Neuron (in vitro differentiated cells): ENCODE measurements at regions not wholly inside any gene's neighbourhood (a gene's known extent, or its start where the extent isn't known, plus 50 kb on each side); places are given as distances from the start of the nearest gene placed in this dataset.

Experiments
- H2AFZ ChIP-seq: one replicate; pipeline ENCODE4 v1.6.1; 2013; ENCODE audit warnings: low read depth, mild to moderate bottlenecking, inconsistent platforms, low read length, moderate library complexity
- H3K27me3 ChIP-seq: one replicate; pipeline ENCODE4 v1.6.1; 2013; ENCODE audit warnings: low read length; ENCODE audit not compliant: insufficient read depth
- H3K36me3 ChIP-seq: one replicate; pipeline ENCODE4 v1.6.1; 2013; ENCODE audit warnings: low read length; ENCODE audit not compliant: insufficient read depth
- H3K4me1 ChIP-seq: one replicate; pipeline ENCODE4 v1.6.1; 2013; ENCODE audit warnings: low read length; ENCODE audit not compliant: insufficient read depth
- H3K4me3 ChIP-seq: 2 replicates; pipeline ENCODE4 v1.5.1; 2013; ENCODE audit warnings: mild to moderate bottlenecking, low read length, moderate library complexity
- H3K9me3 ChIP-seq: one replicate; pipeline ENCODE4 v1.6.1; 2013; ENCODE audit warnings: low read length

- Histone ChIP-seq H3K4me3 (no peak overlapping the region), H3K27me3 (no peaks in the 10 kb centered on the region), H3K36me3 (no peaks in the 10 kb centered on the region), H2AFZ (no peak overlapping the region), H3K4me1 (no peaks in the 10 kb centered on the region), H3K9me3 (no peaks in the 10 kb centered on the region)
Measured at GRCh38 chr4:35952751-35953150, 291.6 kb downstream of the ARAP2 start.

GRCh38 chr4:35963383-35963782 lies 280.9 kb downstream of the ARAP2 start:
- H3K36me3 ChIP-seq, result no peaks in the 10 kb centered on the region
- H3K27me3 ChIP-seq, result no peaks in the 10 kb centered on the region
- no peak overlapping the region for H3K4me3 ChIP-seq
- no peaks in the 10 kb centered on the region for H3K9me3 ChIP-seq
- no peaks in the 10 kb centered on the region for H3K4me1 ChIP-seq
- no peak overlapping the region for H2AFZ ChIP-seq

GRCh38 chr4:35963974-35964515 lies 280.3 kb downstream of the ARAP2 start:
- H3K4me3 ChIP-seq, result no peak overlapping the region
- H3K36me3 ChIP-seq, result no peaks in the 10 kb centered on the region
- H3K27me3 ChIP-seq, result no peaks in the 10 kb centered on the region
- H3K4me1 ChIP-seq, result no peaks in the 10 kb centered on the region
- no peaks in the 10 kb centered on the region for H3K9me3 ChIP-seq
- no peak overlapping the region for H2AFZ ChIP-seq

- no peaks in the 10 kb centered on the region for H3K27me3 ChIP-seq
- H3K36me3 ChIP-seq, result no peaks in the 10 kb centered on the region
- H3K9me3 ChIP-seq, result no peaks in the 10 kb centered on the region
- no peak overlapping the region for H3K4me3 ChIP-seq
- no peaks in the 10 kb centered on the region for H3K4me1 ChIP-seq
- no peak overlapping the region for H2AFZ ChIP-seq
Measured at GRCh38 chr4:35965300-35965699, 279.0 kb downstream of the ARAP2 start.

- H3K9me3 ChIP-seq, result no peaks in the 10 kb centered on the region
- no peaks in the 10 kb centered on the region for H3K36me3 ChIP-seq
- H2AFZ ChIP-seq, result no peak overlapping the region
- H3K4me3 ChIP-seq, result no peak overlapping the region
- no peaks in the 10 kb centered on the region for H3K27me3 ChIP-seq
- no peaks in the 10 kb centered on the region for H3K4me1 ChIP-seq
Measured at GRCh38 chr4:35966566-35966965, 277.7 kb downstream of the ARAP2 start.

- Histone ChIP-seq H3K36me3 (no peaks in the 10 kb centered on the region), H2AFZ (no peak overlapping the region), H3K9me3 (no peaks in the 10 kb centered on the region), H3K4me3 (no peak overlapping the region), H3K27me3 (no peaks in the 10 kb centered on the region), H3K4me1 (no peaks in the 10 kb centered on the region)
Measured at GRCh38 chr4:35970366-35970960, 273.9 kb downstream of the ARAP2 start.

- H3K9me3 ChIP-seq, result no peaks in the 10 kb centered on the region
- no peak overlapping the region for H3K4me3 ChIP-seq
- no peak overlapping the region for H2AFZ ChIP-seq
- H3K27me3 ChIP-seq, result no peaks in the 10 kb centered on the region
- no peaks in the 10 kb centered on the region for H3K4me1 ChIP-seq
- no peaks in the 10 kb centered on the region for H3K36me3 ChIP-seq
Measured at GRCh38 chr4:35972814-35973213, 271.5 kb downstream of the ARAP2 start.

- Histone ChIP-seq H3K27me3 (no peaks in the 10 kb centered on the region), H2AFZ (no peak overlapping the region), H3K4me1 (no peaks in the 10 kb centered on the region), H3K36me3 (no peaks in the 10 kb centered on the region), H3K4me3 (no peak overlapping the region), H3K9me3 (no peaks in the 10 kb centered on the region)
Measured at GRCh38 chr4:35975617-35976355, 268.5 kb downstream of the ARAP2 start.

GRCh38 chr4:35978551-35978950 lies 265.8 kb downstream of the ARAP2 start:
- no peaks in the 10 kb centered on the region for H3K9me3 ChIP-seq
- no peaks in the 10 kb centered on the region for H3K4me1 ChIP-seq
- H2AFZ ChIP-seq, result no peak overlapping the region
- H3K4me3 ChIP-seq, result no peak overlapping the region
- no peaks in the 10 kb centered on the region for H3K27me3 ChIP-seq
- H3K36me3 ChIP-seq, result no peaks in the 10 kb centered on the region

GRCh38 chr4:35982318-35982717 lies 262.0 kb downstream of the ARAP2 start:
- Histone ChIP-seq H3K36me3 (no peaks in the 10 kb centered on the region), H3K9me3 (no peaks in the 10 kb centered on the region), H3K27me3 (no peaks in the 10 kb centered on the region), H3K4me1 (no peaks in the 10 kb centered on the region), H3K4me3 (no peak overlapping the region), H2AFZ (no peak overlapping the region)

GRCh38 chr4:35986537-35986936 lies 257.8 kb downstream of the ARAP2 start:
- Histone ChIP-seq H3K4me1 (no peaks in the 10 kb centered on the region), H3K4me3 (no peak overlapping the region), H3K36me3 (no peaks in the 10 kb centered on the region), H3K27me3 (no peaks in the 10 kb centered on the region), H2AFZ (no peak overlapping the region), H3K9me3 (no peaks in the 10 kb centered on the region)

- no peak overlapping the region for H2AFZ ChIP-seq
Measured at GRCh38 chr4:35993606-35994005, 250.7 kb downstream of the ARAP2 start.

GRCh38 chr4:36000941-36001557 lies 243.3 kb downstream of the ARAP2 start:
- Histone ChIP-seq H3K4me1 (no peaks in the 10 kb centered on the region), H3K9me3 (no peaks in the 10 kb centered on the region), H3K27me3 (no peaks in the 10 kb centered on the region), H2AFZ (no peak overlapping the region), H3K36me3 (no peaks in the 10 kb centered on the region), H3K4me3 (no peak overlapping the region)

More at GRCh38 chr4:35993606-35994005, 250.7 kb downstream of the ARAP2 start:
- Histone ChIP-seq H3K36me3 (no peaks in the 10 kb centered on the region), H3K27me3 (no peaks in the 10 kb centered on the region), H3K4me1 (no peaks in the 10 kb centered on the region), H3K9me3 (no peaks in the 10 kb centered on the region), H3K4me3 (no peak overlapping the region)
